AG10803 (cell line): ENCODE measurements at regions not wholly inside any gene's neighbourhood (a gene's known extent, or its start where the extent isn't known, plus 50 kb on each side); places are given as distances from the start of the nearest gene placed in this dataset.
"Not testable (repeated sequence)": the region's sequence is repeated elsewhere in the genome, so short reads cannot be mapped to it uniquely, and the experiment has no call there.

Experiments
- DNase-seq: peaks from one replicate; pipeline ENCODE4 v3.0.0; 2010; ENCODE audit warnings: low read depth
- H3K4me3 ChIP-seq: 2 replicates; pipeline ENCODE4 v1.5.1; 2011; ENCODE audit warnings: mild to moderate bottlenecking, low read length, control low read depth
- CTCF ChIP-seq: conservative IDR thresholded peaks from 2 replicates; pipeline ENCODE4 v1.5.1; 2011; ENCODE audit warnings: mild to moderate bottlenecking, low read length, control low read depth, inconsistent platforms

GRCh38 chr2:14094592-14094991, 537.9 kb upstream of the LRATD1 start:
- DNase-seq = no peak
- TF ChIP-seq CTCF = no peak

GRCh38 chr2:14099101-14099500, 533.4 kb upstream of the LRATD1 start:
- H3K4me3 ChIP-seq, DNase-seq: not testable (repeated sequence)

More at GRCh38 chr2:14094592-14094991, 537.9 kb upstream of the LRATD1 start:
- H3K4me3 ChIP-seq = no peak overlapping the region

- no peak for DNase-seq
- no peak overlapping the region for H3K4me3 ChIP-seq
- TF ChIP-seq CTCF = no peak
Measured at GRCh38 chr2:14114275-14114674, 518.2 kb upstream of the LRATD1 start.

- DNase-seq = no peak
- no peak overlapping the region for H3K4me3 ChIP-seq
- no peak for TF ChIP-seq CTCF
Measured at GRCh38 chr2:14120376-14120775, 512.1 kb upstream of the LRATD1 start.

GRCh38 chr2:14123436-14124103, 508.9 kb upstream of the LRATD1 start:
- no peak for TF ChIP-seq CTCF
- H3K4me3 ChIP-seq = no peak overlapping the region
- DNase-seq = no peak

GRCh38 chr2:14125624-14126293, 506.8 kb upstream of the LRATD1 start:
- H3K4me3 ChIP-seq = no peak overlapping the region
- no peak for DNase-seq
- TF ChIP-seq CTCF = no peak

- no peak overlapping the region for H3K4me3 ChIP-seq
- no peak for DNase-seq
- no peak for TF ChIP-seq CTCF
Measured at GRCh38 chr2:14126846-14127245, 505.7 kb upstream of the LRATD1 start.
